Loucy (cell line): ENCODE measurements at regions not wholly inside any gene's neighbourhood (a gene's known extent, or its start where the extent isn't known, plus 50 kb on each side); places are given as distances from the start of the nearest gene placed in this dataset.

ENCODE experiments used
- H2AFZ ChIP-seq: fragments of 200-600 bp; sonication (generic); 2 replicates; pipeline ENCODE4 v1.6.0; 2016; ENCODE audit warnings: antibody characterized with exemption, mild to moderate bottlenecking, low read length, moderate library complexity
- H3F3A ChIP-seq: fragments of 200-600 bp; 2 replicates; pipeline ENCODE4 v1.6.0; 2016; ENCODE audit warnings: antibody characterized with exemption, low read depth, mild to moderate bottlenecking
- H3K27me3 ChIP-seq: fragments of 200-600 bp; sonication (generic); 2 replicates; pipeline ENCODE4 v1.6.1; 2014; ENCODE audit warnings: low read length, mild to moderate bottlenecking; ENCODE audit not compliant: insufficient read depth, poor library complexity, severe bottlenecking
- H3K36me3 ChIP-seq: fragments of 200-600 bp; sonication (generic); 2 replicates; pipeline ENCODE4 v1.6.1; 2016; ENCODE audit warnings: low read length; ENCODE audit not compliant: insufficient read depth
- H3K4me1 ChIP-seq: fragments of 200-600 bp; sonication (generic); 2 replicates; pipeline ENCODE4 v1.5.1; 2014; ENCODE audit warnings: low read length, mild to moderate bottlenecking; ENCODE audit not compliant: insufficient read depth, poor library complexity, severe bottlenecking
- H3K4me2 ChIP-seq: fragments of 200-600 bp; sonication (generic); 2 replicates; pipeline ENCODE4 v1.6.0; 2014; ENCODE audit warnings: antibody characterized with exemption, low read length, low read depth, mild to moderate bottlenecking; ENCODE audit not compliant: poor library complexity, severe bottlenecking
- H3K4me3 ChIP-seq: fragments of 200-600 bp; sonication (generic); 2 replicates; pipeline ENCODE4 v1.5.1; 2014; ENCODE audit warnings: low read length, mild to moderate bottlenecking, mixed read lengths; ENCODE audit not compliant: poor library complexity, severe bottlenecking
- H3K79me2 ChIP-seq: fragments of 200-600 bp; sonication (generic); 2 replicates; pipeline ENCODE4 v1.6.1; 2014; ENCODE audit warnings: low read length; ENCODE audit not compliant: insufficient read depth
- H3K9ac ChIP-seq: fragments of 200-600 bp; sonication (generic); 2 replicates; pipeline ENCODE4 v1.6.0; 2014; ENCODE audit warnings: mild to moderate bottlenecking, low read depth, low read length, moderate library complexity; ENCODE audit not compliant: poor library complexity, severe bottlenecking
- H3K9me2 ChIP-seq: fragments of 200-600 bp; sonication (generic); replicated peaks from 2 replicates; pipeline ENCODE4 v1.6.1; 2016; ENCODE audit warnings: low read depth, low read length, mixed read lengths
- H3K9me3 ChIP-seq: fragments of 200-600 bp; sonication (generic); 2 replicates; pipeline ENCODE4 v1.6.1; 2014; ENCODE audit warnings: mild to moderate bottlenecking, antibody characterized with exemption, low read length, low read depth; ENCODE audit not compliant: insufficient read depth
- H4K20me1 ChIP-seq: fragments of 200-600 bp; sonication (generic); 2 replicates; pipeline ENCODE4 v1.6.0; 2014; ENCODE audit warnings: antibody characterized with exemption, low read length, mild to moderate bottlenecking; ENCODE audit not compliant: insufficient read depth, poor library complexity, severe bottlenecking
- CTCF ChIP-seq: fragments of 200-600 bp; sonication (generic); conservative IDR thresholded peaks from 2 replicates; pipeline ENCODE4 v1.5.1; 2014; ENCODE audit warnings: mild to moderate bottlenecking, antibody characterized with exemption, low read length
- EZH2phosphoT487 ChIP-seq: fragments of 200-600 bp; IDR thresholded peaks from 2 replicates; pipeline ENCODE4 v1.6.1; 2018; ENCODE audit warnings: antibody characterized with exemption, mild to moderate bottlenecking, moderate library complexity, borderline replicate concordance

- TF ChIP-seq EZH2phosphoT487, result no peak
- TF ChIP-seq CTCF, result no peak
- H3K9me3 ChIP-seq, result no peaks in the 10 kb centered on the region
These were observed 52.1 kb upstream of the COPS8 start for GRCh38 chr2:237033536-237034060.

GRCh38 chr2:237035781-237036475 is 49.8 kb upstream of the COPS8 start:
- Histone ChIP-seq H3K79me2 (no peaks in the 10 kb centered on the region), H4K20me1 (no peaks in the 10 kb centered on the region), H3K36me3 (no peaks in the 10 kb centered on the region), H3K4me3 (no peak overlapping the region), H3K27me3 (no peaks in the 10 kb centered on the region), H3K4me2 (no peak overlapping the region), H2AFZ (no peak overlapping the region), H3K9me3 (no peaks in the 10 kb centered on the region), H3F3A (no peaks in the 10 kb centered on the region), H3K4me1 (no peaks in the 10 kb centered on the region), H3K9me2 (no peaks in the 10 kb centered on the region), H3K9ac (no peak overlapping the region)
- TF ChIP-seq CTCF, result no peak
- no peak for TF ChIP-seq EZH2phosphoT487

More at GRCh38 chr2:237033536-237034060, 52.1 kb upstream of the COPS8 start:
- H3K4me1 ChIP-seq, result no peaks in the 10 kb centered on the region
- no peak overlapping the region for H3K4me3 ChIP-seq
- no peak overlapping the region for H3K9ac ChIP-seq
- H3K79me2 ChIP-seq, result no peaks in the 10 kb centered on the region
- H3K36me3 ChIP-seq, result no peaks in the 10 kb centered on the region
- no peaks in the 10 kb centered on the region for H3K27me3 ChIP-seq
- no peaks in the 10 kb centered on the region for H3K9me2 ChIP-seq
- no peaks in the 10 kb centered on the region for H3F3A ChIP-seq
- H3K4me2 ChIP-seq, result no peak overlapping the region
- no peak overlapping the region for H2AFZ ChIP-seq
- no peaks in the 10 kb centered on the region for H4K20me1 ChIP-seq
